Mammary epithelial cell (primary cell): ENCODE measurements at regions not wholly inside any gene's neighbourhood (a gene's known extent, or its start where the extent isn't known, plus 50 kb on each side); places are given as distances from the start of the nearest gene placed in this dataset.

Experiments used
- CTCF ChIP-seq, 2 donors: IDR thresholded peaks in 1 of 2; conservative IDR thresholded peaks in 1 of 2; 2 replicates each; pipeline ENCODE4 v1.5.1; 2011 to 2012; ENCODE audit warnings: inconsistent platforms in 2 of 2, low read length in 2 of 2, mild to moderate bottlenecking in 2 of 2, control low read depth in 1 of 2, low read depth in 1 of 2; ENCODE audit not compliant: insufficient read depth in 1 of 2; ENCODE audit errors: extremely low read depth in 1 of 2
- EZH2 ChIP-seq: IDR thresholded peaks from 2 replicates; pipeline ENCODE4 v1.6.1; 2012; ENCODE audit warnings: low read length, inconsistent platforms, borderline replicate concordance

GRCh38 chr4:78692822-78693170 lies 83.4 kb upstream of the BMP2K start:
- TF ChIP-seq CTCF (conservative IDR thresholded peaks at IDR 0.05 in 1 of 2, IDR thresholded peaks at IDR 0.05 in 1 of 2; ENCODE audit: extremely low read depth in 1 of 2, insufficient read depth in 1 of 2, low read depth in 1 of 2, low read length in 2 of 2) (no peak), EZH2 (no peak)
